Esophagus (tissue), 2 donors: ENCODE measurements at regions not wholly inside any gene's neighbourhood (a gene's known extent, or its start where the extent isn't known, plus 50 kb on each side); places are given as distances from the start of the nearest gene placed in this dataset.
A peak's percentile ranks its signal among the peaks of the same experiment; 100 is the strongest.

Source experiments
- H3K27ac ChIP-seq, 2 donors: one replicate each; pipeline ENCODE4 v1.5.1; 2013; ENCODE audit warnings: low read depth in 2 of 2, mild to moderate bottlenecking in 2 of 2, inconsistent platforms in 1 of 2, low read length in 1 of 2, moderate library complexity in 1 of 2
- H3K27me3 ChIP-seq, 2 donors: one replicate each; pipeline ENCODE4 v1.6.1; 2013; ENCODE audit warnings: low read length in 2 of 2, control low read depth in 1 of 2, mild to moderate bottlenecking in 1 of 2; ENCODE audit not compliant: insufficient read depth in 2 of 2, control insufficient read depth in 1 of 2
- H3K36me3 ChIP-seq, 2 donors: one replicate each; pipeline ENCODE4 v1.6.1; 2013; ENCODE audit warnings: low read length in 1 of 2; ENCODE audit not compliant: control insufficient read depth in 2 of 2, insufficient read depth in 2 of 2
- H3K4me1 ChIP-seq, 2 donors: one replicate each; pipeline ENCODE4 v1.6.1; 2013; ENCODE audit warnings: low read length in 1 of 2; ENCODE audit not compliant: control insufficient read depth in 2 of 2, insufficient read depth in 2 of 2
- H3K4me3 ChIP-seq, 2 donors: one replicate each; pipeline ENCODE4 v1.5.1; 2013; ENCODE audit warnings: low read length in 2 of 2, mild to moderate bottlenecking in 2 of 2, low read depth in 1 of 2, moderate library complexity in 1 of 2
- H3K9me3 ChIP-seq, 2 donors: one replicate each; pipeline ENCODE4 v1.6.1; 2013; ENCODE audit warnings: mild to moderate bottlenecking in 2 of 2, low read depth in 1 of 2, low read length in 1 of 2, moderate library complexity in 1 of 2; ENCODE audit not compliant: control insufficient read depth in 2 of 2, insufficient read depth in 1 of 2
- WGBS, 2 donors: extraction: QIAGEN DNeasy Blood & Tissue Kit; methylation state at CpG; one replicate each; pipeline ENCODE4 v1.1.7; 2013; 5-methylcytosine and 5-hydroxymethylcytosine counted together
- donor health status: healthy with polysubstance abuse.
- donor health status: Bipolar disorder and iron deficiency.

DNA sequence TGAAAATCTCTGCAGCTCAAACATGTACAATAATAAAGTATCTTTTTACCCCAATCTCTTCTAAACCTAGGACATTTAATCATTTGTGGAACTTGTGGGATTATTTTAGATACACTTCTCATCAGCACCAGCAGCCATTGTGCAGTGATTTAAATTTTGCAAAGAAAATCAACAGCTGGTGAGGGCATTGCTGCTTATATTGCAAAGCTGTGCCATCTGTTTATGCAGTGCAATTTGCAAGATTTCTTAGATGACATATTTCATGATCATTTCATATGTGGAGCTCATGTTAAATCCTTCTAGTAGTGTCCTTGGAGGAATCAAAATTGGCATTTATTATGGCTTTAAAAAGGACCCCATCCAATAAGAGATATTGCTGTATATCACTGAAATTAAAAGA is 320.7 kb downstream of the BTG1 start:
- Histone ChIP-seq H3K27ac (no peak overlapping the region), H3K9me3 (no peaks in the 10 kb centered on the region), H3K4me1 (no peaks in the 10 kb centered on the region), H3K4me3 (no peak overlapping the region), H3K27me3 (no peaks in the 10 kb centered on the region), H3K36me3 (no peaks in the 10 kb centered on the region)

DNA sequence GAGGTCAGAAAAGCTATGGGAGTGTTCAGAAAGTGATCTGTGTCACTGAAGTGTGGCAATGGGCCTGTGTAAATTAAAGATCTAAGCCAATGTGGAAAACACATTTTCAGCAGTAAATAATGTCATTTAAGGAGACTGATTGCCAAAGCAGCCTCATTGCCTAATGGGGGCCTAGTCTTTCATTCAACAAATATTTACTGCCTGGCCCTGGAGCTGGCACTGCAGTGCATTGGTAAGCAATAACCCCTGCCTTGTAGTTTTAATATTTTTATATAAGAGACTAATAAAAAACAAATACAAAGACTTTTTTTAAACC is 326.6 kb downstream of the BTG1 start:
- Histone ChIP-seq H3K4me3 (no peak overlapping the region), H3K36me3 (no peaks in the 10 kb centered on the region), H3K4me1 (peaks cover 0 to 3% of the 10 kb centered on the region in 2 donors), H3K27me3 (no peaks in the 10 kb centered on the region), H3K27ac (no peak overlapping the region), H3K9me3 (no peaks in the 10 kb centered on the region)

DNA sequence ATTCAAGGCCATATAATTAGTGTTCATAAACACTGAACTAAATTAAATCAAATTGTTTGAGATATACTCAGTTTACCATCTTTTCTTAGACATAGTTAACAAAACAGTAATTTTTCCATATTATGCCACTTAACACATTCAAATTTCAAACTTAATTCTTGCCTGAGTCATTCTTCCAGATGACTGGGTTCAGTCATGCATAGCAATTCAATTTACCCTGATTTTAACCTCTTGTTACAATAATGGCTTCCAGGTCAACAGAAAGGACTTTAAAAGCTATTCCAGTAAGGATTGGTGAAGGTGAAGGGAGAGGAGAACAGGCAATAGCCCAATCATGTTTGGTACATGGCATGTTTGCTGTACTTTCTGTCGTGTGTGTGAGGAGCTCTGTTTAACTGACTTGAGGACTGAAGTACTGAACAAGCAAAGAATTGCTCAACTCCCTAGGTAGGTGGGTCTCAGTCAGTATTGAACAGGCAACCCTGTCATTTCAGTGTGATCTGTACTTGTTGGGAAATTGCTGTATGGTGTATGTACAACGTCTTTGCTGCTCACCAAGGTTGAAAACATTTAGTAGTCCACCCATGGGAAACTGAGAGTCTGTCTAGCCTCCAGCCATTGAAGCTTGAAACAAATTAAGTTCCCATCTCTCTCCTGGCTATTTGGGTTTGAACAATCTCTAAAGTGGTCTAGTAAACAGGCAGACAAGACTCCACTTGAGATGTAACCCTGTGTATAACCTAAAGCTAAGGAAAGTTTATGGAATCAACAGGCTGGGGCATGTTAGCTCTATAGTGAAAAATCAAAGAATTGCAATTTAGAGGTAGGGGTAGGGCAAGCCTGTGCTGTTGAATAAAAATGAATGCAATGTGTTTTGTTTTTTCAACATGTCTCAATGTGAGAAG is 327.2 kb downstream of the BTG1 start:
- no peaks in the 10 kb centered on the region for H3K36me3 ChIP-seq

DNA sequence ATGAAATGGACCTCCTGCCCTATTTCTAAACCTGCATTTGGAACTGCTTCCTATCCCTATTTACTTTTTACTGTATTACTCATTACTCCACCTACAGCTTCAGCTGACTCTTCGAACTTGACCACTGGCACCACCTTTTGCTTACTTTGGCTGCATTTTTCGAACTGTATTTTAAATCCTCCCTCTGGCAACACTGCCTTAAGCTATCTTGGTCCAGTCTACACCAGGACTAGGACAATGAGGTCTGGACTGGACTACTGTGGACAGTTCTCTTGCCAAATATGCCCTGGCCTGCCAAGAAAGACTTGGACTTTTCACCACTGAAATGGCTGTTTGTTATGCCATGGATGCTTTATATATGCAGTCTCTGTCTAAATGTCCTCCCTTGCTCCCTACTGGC is 328.1 kb downstream of the BTG1 start:
- WGBS, 2 donors: 33 to 34% methylated on average over 2 of the region's 2 CpGs
- H3K27ac ChIP-seq: peak overlapping the region in 1 of 2 donors; percentile 21

More for the DNA sequence above, 327.2 kb downstream of the BTG1 start:
- peaks cover 0 to 3% of the 10 kb centered on the region in 2 donors for H3K4me1 ChIP-seq
- H3K27ac ChIP-seq: peak overlapping the region; percentile 54 to 74
- no peaks in the 10 kb centered on the region for H3K27me3 ChIP-seq
- no peaks in the 10 kb centered on the region for H3K9me3 ChIP-seq
- 56 to 59% methylated on average over 2 of the region's 2 CpGs for WGBS, 2 donors
- H3K4me3 ChIP-seq: no peak overlapping the region

DNA sequence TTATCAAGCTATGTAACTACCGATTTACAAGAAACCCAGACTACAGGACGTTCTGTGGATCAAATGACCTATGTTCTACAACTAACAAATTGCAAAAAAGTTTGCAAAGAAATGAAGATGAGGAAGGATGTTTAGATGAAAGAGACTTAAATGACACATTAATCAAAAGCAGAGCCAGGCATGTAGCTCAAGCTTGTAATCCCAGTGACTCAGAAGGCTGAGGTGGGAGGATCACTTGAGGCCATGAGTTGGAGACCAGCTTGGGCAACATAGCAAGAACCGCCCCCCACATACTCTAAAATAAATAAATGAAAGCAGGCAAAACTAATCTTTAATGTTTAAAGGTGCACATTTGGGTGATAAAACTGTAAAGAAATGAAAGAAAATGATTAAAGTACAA is 331.9 kb downstream of the BTG1 start:
- H3K36me3 ChIP-seq: no peaks in the 10 kb centered on the region
- WGBS, 2 donors: 73 to 86% methylated on average over 3 of the region's 3 CpGs
- H3K4me3 ChIP-seq: no peak overlapping the region
- H3K9me3 ChIP-seq: no peaks in the 10 kb centered on the region
- no peak overlapping the region for H3K27ac ChIP-seq
- H3K27me3 ChIP-seq: no peaks in the 10 kb centered on the region
- peaks cover 0 to 3% of the 10 kb centered on the region in 2 donors for H3K4me1 ChIP-seq

More for the DNA sequence above, 328.1 kb downstream of the BTG1 start:
- H3K4me1 ChIP-seq: peaks cover 0 to 3% of the 10 kb centered on the region in 2 donors
- H3K36me3 ChIP-seq: no peaks in the 10 kb centered on the region
- H3K4me3 ChIP-seq: no peak overlapping the region
- H3K27me3 ChIP-seq: no peaks in the 10 kb centered on the region
- H3K9me3 ChIP-seq: no peaks in the 10 kb centered on the region

DNA sequence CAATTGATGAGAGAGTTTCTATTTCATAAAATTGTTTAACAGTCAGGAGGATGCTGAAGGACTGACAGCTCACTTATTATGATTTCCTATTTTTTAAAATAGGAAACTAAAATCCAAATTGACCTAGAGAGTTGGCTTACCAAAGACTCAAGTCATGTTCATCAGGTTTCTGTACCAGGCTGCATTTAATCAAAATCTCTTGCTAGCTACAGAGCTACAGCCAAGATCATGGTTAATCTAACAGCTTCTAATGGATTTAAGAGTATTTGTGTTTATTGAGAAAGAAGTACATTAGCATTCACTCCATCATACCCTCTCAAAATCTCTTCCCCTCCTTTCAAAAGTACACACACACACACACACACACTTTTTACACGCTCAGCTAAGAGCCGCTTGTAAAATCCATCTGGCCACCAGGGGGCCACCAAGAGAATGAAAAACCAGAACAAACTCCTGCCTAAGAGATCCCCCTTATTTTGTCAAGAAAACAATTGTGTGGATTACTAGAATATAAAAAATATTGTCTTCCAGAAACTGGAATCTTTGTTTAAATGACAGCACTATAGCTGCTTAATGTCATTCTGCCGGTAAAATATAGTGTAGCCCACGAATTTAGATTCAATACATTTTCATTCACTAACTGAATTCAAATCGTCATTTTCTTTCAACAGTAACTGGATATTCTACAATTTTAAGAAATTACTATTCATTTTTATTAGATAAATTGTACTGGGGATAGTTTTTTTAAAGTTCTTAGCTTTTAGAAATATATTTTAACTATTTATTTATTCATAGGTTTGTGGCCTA is 334.0 kb downstream of the BTG1 start:
- H3K36me3 ChIP-seq: no peaks in the 10 kb centered on the region
- H3K9me3 ChIP-seq: no peaks in the 10 kb centered on the region
- no peaks in the 10 kb centered on the region for H3K4me1 ChIP-seq
- 48 to 55% methylated on average over 5 of the region's 5 CpGs for WGBS, 2 donors
- H3K27ac ChIP-seq: no peak overlapping the region
- no peak overlapping the region for H3K4me3 ChIP-seq
- no peaks in the 10 kb centered on the region for H3K27me3 ChIP-seq

DNA sequence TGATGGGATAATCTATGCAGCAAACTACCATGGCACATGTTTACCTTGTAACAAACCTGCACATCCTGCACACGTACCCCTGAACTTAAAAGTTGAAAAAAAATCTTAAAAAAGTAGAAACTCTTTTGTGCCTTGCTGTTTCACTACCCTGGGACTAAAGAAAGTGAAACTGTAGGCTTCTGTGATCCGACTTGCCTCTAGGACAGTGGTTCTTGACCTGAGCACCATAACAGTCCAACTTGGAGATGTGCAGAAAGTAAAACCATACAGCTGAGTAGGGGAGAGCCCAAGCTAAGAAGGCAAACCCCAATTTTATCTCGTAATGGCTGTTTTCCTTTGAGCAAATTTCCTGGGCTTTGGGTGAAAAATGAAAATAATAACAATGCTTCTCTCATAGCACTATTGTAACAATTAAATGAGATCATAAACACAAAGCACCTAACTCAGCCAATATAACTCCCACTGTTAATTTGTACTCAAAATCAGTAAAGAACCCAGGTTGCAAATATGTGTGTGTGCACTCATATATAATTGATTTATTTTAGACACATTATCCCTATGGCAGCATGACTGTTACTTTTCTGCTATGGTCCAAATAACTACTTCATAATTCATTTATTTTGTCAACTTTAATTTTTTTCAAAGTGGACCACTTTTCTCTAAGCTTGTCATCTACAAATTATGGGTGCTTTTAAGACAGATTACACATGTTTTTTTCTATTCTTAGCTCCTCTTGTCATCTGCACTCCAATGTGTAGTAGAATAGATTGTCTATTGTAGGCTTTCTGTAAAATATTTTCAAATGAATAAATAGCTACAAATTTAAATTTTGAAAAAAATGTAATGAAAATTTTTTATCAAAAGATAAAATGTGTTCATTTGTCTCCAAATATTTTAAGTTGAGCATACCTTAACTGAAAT is 334.9 kb downstream of the BTG1 start:
- 77 to 79% methylated on average over 3 of the region's 3 CpGs for WGBS, 2 donors
- no peaks in the 10 kb centered on the region for H3K36me3 ChIP-seq
- no peaks in the 10 kb centered on the region for H3K9me3 ChIP-seq
- H3K4me1 ChIP-seq: no peaks in the 10 kb centered on the region
- H3K27ac ChIP-seq: no peak overlapping the region
- H3K27me3 ChIP-seq: no peaks in the 10 kb centered on the region
- no peak overlapping the region for H3K4me3 ChIP-seq

DNA sequence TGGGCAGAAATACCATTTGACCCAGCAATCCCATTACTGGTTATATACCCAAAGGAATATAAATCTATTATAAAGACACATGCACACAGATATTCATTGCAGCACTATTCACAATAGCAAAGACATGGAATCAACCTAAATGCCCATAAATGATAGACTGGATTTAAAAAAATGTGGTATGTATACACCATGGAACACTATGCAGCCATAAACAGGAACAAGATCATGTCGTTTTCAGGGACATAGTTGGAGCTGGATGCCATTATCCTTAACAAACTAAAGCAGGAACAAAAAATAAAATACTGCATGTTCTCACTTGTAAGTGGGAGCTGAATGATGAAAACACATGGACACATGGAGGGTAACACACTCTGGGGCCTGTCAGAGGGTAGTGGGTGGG is 335.6 kb downstream of the BTG1 start:
- no peaks in the 10 kb centered on the region for H3K4me1 ChIP-seq
- 77 to 82% methylated on average over 1 of the region's 1 CpG for WGBS, 2 donors
- H3K4me3 ChIP-seq: no peak overlapping the region
- H3K27ac ChIP-seq: no peak overlapping the region
- H3K36me3 ChIP-seq: no peaks in the 10 kb centered on the region
- H3K27me3 ChIP-seq: no peaks in the 10 kb centered on the region
- H3K9me3 ChIP-seq: no peaks in the 10 kb centered on the region

DNA sequence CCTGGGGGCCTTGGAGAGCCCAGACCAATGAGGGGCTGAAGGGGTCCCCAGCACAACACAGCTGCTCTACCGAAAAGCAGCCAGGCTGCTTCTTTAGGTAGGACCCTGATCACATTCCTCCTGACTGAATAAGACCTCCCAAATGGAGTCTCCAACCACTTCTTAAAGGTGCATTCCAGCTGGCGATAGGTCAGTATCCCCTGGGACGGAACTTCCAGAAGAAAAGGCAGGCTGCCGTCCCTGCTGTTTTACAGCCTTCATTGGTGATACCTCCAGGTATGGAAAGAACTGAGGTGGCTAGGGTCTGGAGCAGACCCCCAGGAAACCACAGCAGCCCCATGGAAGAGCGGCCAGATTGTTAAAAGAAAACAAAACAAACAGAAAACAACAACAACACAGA is 340.6 kb downstream of the BTG1 start:
- H3K4me3 ChIP-seq: no peak overlapping the region
- no peaks in the 10 kb centered on the region for H3K36me3 ChIP-seq
- H3K9me3 ChIP-seq: no peaks in the 10 kb centered on the region
- WGBS, 2 donors: 97 to 100% methylated on average over 5 of the region's 5 CpGs
- no peaks in the 10 kb centered on the region for H3K27me3 ChIP-seq
- no peaks in the 10 kb centered on the region for H3K4me1 ChIP-seq
- H3K27ac ChIP-seq: no peak overlapping the region
